K562 (cell line): ENCODE measurements at regions not wholly inside any gene's neighbourhood (a gene's known extent, or its start where the extent isn't known, plus 50 kb on each side); places are given as distances from the start of the nearest gene placed in this dataset.

Experiments used
- ATAC-seq: fragments of 200-7000 bp; cut with Tn5 transposase; 3 replicates; pipeline ENCODE4 v1.9.1; 2020; ENCODE audit warnings: moderate library complexity
- BruUV-seq: library from RNA; stranded (reverse); fragments of 400-500 nt; replicated peaks from 2 replicates; lab custom pipeline; 2021; lab: Mats Ljungman, UMichigan
- CTCF ChIA-PET: fragments of 300-600 bp; formaldehyde crosslinking; extraction: SDS; loops from one replicate; lab custom pipeline; 2021; ENCODE audit warnings: low intra/inter-chr PET ratio; lab: Yijun Ruan, JAX
- POLR2A ChIA-PET: fragments of 300-600, 350-650 bp; sonication (Branson Sonifier 250); formaldehyde crosslinking; extraction: SDS; loops from one replicate; lab custom pipeline; 2021; ENCODE audit warnings: antibody characterized with exemption, inconsistent platforms; lab: Yijun Ruan, JAX
- DNase-seq, 4 experiments: peaks; one replicate each; pipeline versions ENCODE4 v3.0.0 to v3.0.0-alpha.2; 2011 to 2018; ENCODE audit warnings: low spot score in 3 of 4, mixed read lengths in 3 of 4; ENCODE audit errors: extremely low read depth in 1 of 4
- FAIRE-seq: peaks from 2 replicates; lab custom pipeline; 2011; peaks lifted over from hg19 to GRCh38; lab: Jason Lieb, UNC
- H2AFZ ChIP-seq: 2 replicates; pipeline ENCODE4 v1.6.0; 2011; ENCODE audit warnings: low read depth, low read length, control low read depth, inconsistent platforms
- H3K27ac ChIP-seq: fragments of 200-600 bp; 3 replicates; pipeline ENCODE4 v1.8.0; 2011; ENCODE audit warnings: low read depth, mild to moderate bottlenecking, control low read depth, inconsistent platforms, low read length, moderate library complexity, mixed read lengths; ENCODE audit errors: extremely low read depth
- H3K27me3 ChIP-seq, 2 experiments: fragments of 300-600 bp in 1 of 2; 2 replicates in 1 of 2; 3 replicates in 1 of 2; pipeline versions ENCODE4 v1.6.0 to v1.8.0; 2011; ENCODE audit warnings: inconsistent platforms in 2 of 2, low read length in 2 of 2, mild to moderate bottlenecking in 1 of 2, mixed read lengths in 1 of 2, moderate library complexity in 1 of 2; ENCODE audit not compliant: control insufficient read depth in 2 of 2, insufficient read depth in 2 of 2
- H3K36me3 ChIP-seq: fragments of 300-600 bp; 3 replicates; pipeline ENCODE4 v1.8.0; 2011; ENCODE audit warnings: mild to moderate bottlenecking, low read length, inconsistent platforms; ENCODE audit not compliant: control insufficient read depth, insufficient read depth
- H3K4me1 ChIP-seq, 2 experiments: fragments of 200-600 bp in 1 of 2; replicated peaks in 1 of 2; 2 replicates in 1 of 2; 3 replicates in 1 of 2; pipeline versions ENCODE4 v1.5.1 to v1.8.0; 2011; ENCODE audit warnings: inconsistent platforms in 2 of 2, low read length in 2 of 2, mild to moderate bottlenecking in 1 of 2, mixed read lengths in 1 of 2, moderate library complexity in 1 of 2; ENCODE audit not compliant: control insufficient read depth in 2 of 2, insufficient read depth in 2 of 2
- H3K4me2 ChIP-seq: 2 replicates; pipeline ENCODE4 v1.6.1; 2011; ENCODE audit warnings: low read length, control low read depth, inconsistent platforms, mixed read lengths; ENCODE audit not compliant: insufficient read depth
- H3K4me3 ChIP-seq: fragments of 200-600 bp; sonication (generic), shearing (Covaris generic); 2 replicates; pipeline ENCODE4 v1.5.1; 2016; ENCODE audit warnings: control low read depth, inconsistent platforms
- H3K79me2 ChIP-seq: fragments of 200-600 bp; 3 replicates; pipeline ENCODE4 v1.8.0; 2011; ENCODE audit warnings: low read length, inconsistent platforms; ENCODE audit not compliant: control insufficient read depth, insufficient read depth
- H3K9ac ChIP-seq, 2 experiments: 2 replicates each; pipeline versions ENCODE4 v1.6.0 to v1.6.1; 2011; ENCODE audit warnings: low read depth in 2 of 2, low read length in 2 of 2, control low read depth in 1 of 2, inconsistent platforms in 1 of 2, mild to moderate bottlenecking in 1 of 2, mixed read lengths in 1 of 2; ENCODE audit not compliant: insufficient read depth in 1 of 2
- H3K9me1 ChIP-seq: one replicate; pipeline ENCODE4 v1.6.0; 2011; ENCODE audit warnings: inconsistent platforms, mild to moderate bottlenecking, low read length, moderate library complexity; ENCODE audit not compliant: control insufficient read depth, insufficient read depth
- H3K9me3 ChIP-seq: replicated peaks from 2 replicates; pipeline ENCODE4 v1.5.1; 2011; ENCODE audit warnings: low read depth, low read length, inconsistent platforms; ENCODE audit not compliant: control insufficient read depth, insufficient read depth
- H4K20me1 ChIP-seq: replicated peaks from 2 replicates; pipeline ENCODE4 v1.6.1; 2011; ENCODE audit warnings: low read length, inconsistent platforms, mixed read lengths; ENCODE audit not compliant: control insufficient read depth, insufficient read depth
- ATF7 ChIP-seq: fragments of 450-650 bp; IDR thresholded peaks from 2 replicates; pipeline ENCODE4 v1.7.1; 2014; ENCODE audit warnings: mild to moderate bottlenecking, moderate library complexity
- CHD2 ChIP-seq: IDR thresholded peaks from 2 replicates; pipeline ENCODE4 v1.6.1; 2011; ENCODE audit warnings: low read depth, low read length
- CLOCK ChIP-seq: fragments of 250-450 bp; sonication (Bioruptor Pico); IDR thresholded peaks from 2 replicates; pipeline ENCODE4 v1.4.0; 2020; ENCODE audit warnings: mild to moderate bottlenecking, moderate library complexity, borderline replicate concordance
- FOXJ3 ChIP-seq: sonication (generic); formaldehyde crosslinking; IDR thresholded peaks from 2 replicates; pipeline ENCODE4 v1.4.0; 2020; ENCODE audit warnings: mild to moderate bottlenecking, missing genetic modification reagents
- GATAD2B ChIP-seq: fragments of 450-650 bp; IDR thresholded peaks from 2 replicates; pipeline ENCODE4 v1.6.1; 2017; ENCODE audit warnings: mild to moderate bottlenecking, borderline replicate concordance
- MCM3 ChIP-seq: fragments of 450-650 bp; IDR thresholded peaks from 2 replicates; pipeline ENCODE4 v1.6.1; 2016
- NR2C2 ChIP-seq, 2 experiments: fragments of 200-800 bp in 1 of 2; sonication (Bioruptor generic) in 1 of 2; sonication (generic) in 1 of 2; formaldehyde crosslinking in 1 of 2; IDR thresholded peaks; 2 replicates each; pipeline versions ENCODE4 v1.6.1 to v1.8.0; 2016 to 2022; ENCODE audit warnings: mild to moderate bottlenecking in 1 of 2, missing compliant biosample characterization in 1 of 2, missing genetic modification characterization in 1 of 2, missing genetic modification reagents in 1 of 2
- POLR2AphosphoS5 ChIP-seq: IDR thresholded peaks from 2 replicates; pipeline ENCODE4 v1.6.1; 2011; ENCODE audit warnings: mild to moderate bottlenecking, low read depth, low read length, moderate library complexity; ENCODE audit not compliant: control insufficient read depth, insufficient read depth
- PRDM10 ChIP-seq: fragments of 450-650 bp; IDR thresholded peaks from 2 replicates; pipeline ENCODE4 v1.6.1; 2018; ENCODE audit not compliant: partially characterized antibody
- RBM14 ChIP-seq: fragments of 200-400 bp; formaldehyde crosslinking; IDR thresholded peaks from 2 replicates; pipeline ENCODE4 v1.6.1; 2018; ENCODE audit warnings: low read depth, mild to moderate bottlenecking, low read length, moderate library complexity, borderline replicate concordance; ENCODE audit not compliant: insufficient read depth
- RBM25 ChIP-seq: fragments of 200-400 bp; formaldehyde crosslinking; IDR thresholded peaks from 2 replicates; pipeline ENCODE4 v1.6.1; 2018; ENCODE audit warnings: low read length, low read depth, moderate library complexity; ENCODE audit not compliant: severe bottlenecking
- RBM34 ChIP-seq: fragments of 200-400 bp; formaldehyde crosslinking; IDR thresholded peaks from 2 replicates; pipeline ENCODE4 v1.6.1; 2018; ENCODE audit warnings: low read length, borderline replicate concordance; ENCODE audit not compliant: insufficient read depth
- SRF ChIP-seq, 2 experiments: fragments of 250-450, 450-650 bp in 1 of 2; sonication (Bioruptor Pico) in 1 of 2; sonication (generic) in 1 of 2; formaldehyde crosslinking; IDR thresholded peaks; 2 replicates each; pipeline versions ENCODE4 v1.5.0 to v1.5.1; 2020 to 2022; ENCODE audit warnings: mild to moderate bottlenecking in 1 of 2, missing genetic modification reagents in 1 of 2
- TBL1XR1 ChIP-seq, 2 experiments: IDR thresholded peaks; 2 replicates each; pipeline ENCODE4 v1.6.1; 2012; ENCODE audit warnings: improper control_type of control experiment in 2 of 2, low read length in 2 of 2, mild to moderate bottlenecking in 1 of 2
- ZNF76 ChIP-seq: fragments of 250-450 bp; sonication (Bioruptor Pico); IDR thresholded peaks from 2 replicates; pipeline ENCODE4 v1.4.0; 2020; ENCODE audit warnings: mild to moderate bottlenecking, moderate library complexity, borderline replicate concordance
- ZSCAN32 ChIP-seq: fragments of 450-650 bp; formaldehyde crosslinking; IDR thresholded peaks from 2 replicates; pipeline ENCODE4 v1.4.0; 2020; ENCODE audit warnings: mild to moderate bottlenecking, moderate library complexity
- WGBS: fragments of 100-300 bp; shearing (Covaris generic); methylation state at CpG from one replicate; pipeline ENCODE4 v1.1.6; 2016; ENCODE audit warnings: low coverage, mixed read lengths; ENCODE audit not compliant: insufficient coverage; ENCODE audit errors: missing lambda C conversion rate; 5-methylcytosine and 5-hydroxymethylcytosine counted together
- in situ Hi-C: fragments of 300-500 bp; cut with MboI; formaldehyde crosslinking; loops from 4 replicates; pipeline ENCODE4 v1.15.0; 2018; ENCODE audit warnings: inconsistent platforms, mixed read lengths
- intact Hi-C: fragments of 100-400 bp; cut with micrococcal nuclease; formaldehyde crosslinking; loops from 2 replicates; pipeline ENCODE4 v1.14.2; 2022

- no peaks in the 10 kb centered on the region for H4K20me1 ChIP-seq
- H3K4me3 ChIP-seq: no peak overlapping the region
- CTCF ChIA-PET: no interaction called here
- H3K4me2 ChIP-seq: no peak overlapping the region
- H3K9me3 ChIP-seq: 0 out of 2 replicates have a peak, but pooled peaks cover 1% of the 10 kb centered on the region
- no peaks in the 10 kb centered on the region for H3K9me1 ChIP-seq
- no peak for FAIRE-seq
- in situ Hi-C loops: no loop called here
- no peak for ATAC-seq
- no peaks in the 10 kb centered on the region for H3K27me3 ChIP-seq
- POLR2A ChIA-PET: no interaction called here
- H3K36me3 ChIP-seq: no peaks in the 10 kb centered on the region
- intact Hi-C loops: no loop called here
- BruUV-seq: no TSS peak
- no peaks in the 10 kb centered on the region for H3K79me2 ChIP-seq
- no peak overlapping the region for H3K9ac ChIP-seq
- DNase-seq: no peak
- WGBS: 0% methylated on average over 2 of the region's 2 CpGs
- no peaks in the 10 kb centered on the region for H3K4me1 ChIP-seq
- H2AFZ ChIP-seq: no peak overlapping the region
- no peak overlapping the region for H3K27ac ChIP-seq
- TF ChIP-seq RBM14 (no peak), PRDM10 (no peak), CLOCK (no peak), FOXJ3 (CRISPR knock-in tag) (no peak), SRF (CRISPR knock-in tag; IDR thresholded peaks at IDR 0.05) (no peak), GATAD2B (no peak), POLR2AphosphoS5 (no peak), NR2C2 (CRISPR knock-in tag; IDR thresholded peaks at IDR 0.05) (no peak), NR2C2 (tag; IDR thresholded peaks at IDR 0.05) (no peak), TBL1XR1 (IDR thresholded peaks at IDR 0.05; ENCODE audit: low read length in 2 of 2) (no peak), CHD2 (no peak), ATF7 (no peak), MCM3 (no peak), RBM25 (no peak), ZNF76 (no peak), ZSCAN32 (CRISPR knock-in tag) (no peak), RBM34 (no peak)
These were observed 1013.3 kb upstream of the SEMA6D start for GRCh38 chr15:46703871-46704637.
